Breast epithelium (tissue), 4 donors: ENCODE measurements at regions not wholly inside any gene's neighbourhood (a gene's known extent, or its start where the extent isn't known, plus 50 kb on each side); places are given as distances from the start of the nearest gene placed in this dataset.

ENCODE experiments used
- DNase-seq, 2 donors: peaks; one replicate each; pipeline ENCODE4 v3.0.0-alpha.2; 2019; ENCODE audit warnings: low spot score in 2 of 2
- H3K27ac ChIP-seq, 2 donors: fragments of 200-600 bp; sonication (generic) in 1 of 2; one replicate each; pipeline ENCODE4 v1.5.1; 2016 to 2019; ENCODE audit warnings: mild to moderate bottlenecking in 1 of 2
- H3K27me3 ChIP-seq, 2 donors: fragments of 200-600 bp; sonication (generic) in 1 of 2; one replicate each; pipeline versions ENCODE4 v1.5.1 to v1.6.0; 2017 to 2019; ENCODE audit warnings: control low read depth in 1 of 2, mild to moderate bottlenecking in 1 of 2
- H3K36me3 ChIP-seq: fragments of 200-600 bp; one replicate; pipeline ENCODE4 v1.5.1; 2019
- H3K4me1 ChIP-seq, 2 donors: fragments of 200-600 bp; sonication (generic); one replicate each; pipeline ENCODE4 v1.5.1; 2016 to 2019; ENCODE audit warnings: control low read depth in 1 of 2
- H3K4me3 ChIP-seq, 3 donors: fragments of 200-600 bp; sonication (generic); 1 replicate in 2 of 3; 2 replicates in 1 of 3; pipeline ENCODE4 v1.5.1; 2016 to 2019; ENCODE audit warnings: mild to moderate bottlenecking in 3 of 3, moderate library complexity in 2 of 3
- H3K9me3 ChIP-seq, 2 donors: fragments of 200-600 bp; sonication (generic) in 1 of 2; one replicate each; pipeline ENCODE4 v1.5.1; 2016 to 2019; ENCODE audit warnings: control low read depth in 1 of 2
- POLR2A ChIP-seq: fragments of 450-650 bp; IDR thresholded peaks from one replicate; pipeline ENCODE4 v1.6.1; 2016; ENCODE audit warnings: antibody characterized with exemption, mild to moderate bottlenecking, moderate library complexity
- POLR2AphosphoS5 ChIP-seq, 3 donors: sonication (generic); formaldehyde crosslinking; IDR thresholded peaks; one replicate each; pipeline ENCODE4 v1.6.1; 2017; ENCODE audit warnings: antibody characterized with exemption in 3 of 3
- intact Hi-C: fragments of 100-400 bp; cut with DNase I; formaldehyde crosslinking; loops from one replicate; pipeline ENCODE4 v1.15.1; 2023; ENCODE audit warnings: low total_unique reads
- TF ChIP-seq, protein P1 (sequence below), 3 donors: fragments of 450-650 bp; IDR thresholded peaks; one replicate each; pipeline ENCODE4 v1.5.1; 2016 to 2017; ENCODE audit warnings: antibody characterized with exemption in 3 of 3, mild to moderate bottlenecking in 3 of 3, moderate library complexity in 3 of 3

DNA sequence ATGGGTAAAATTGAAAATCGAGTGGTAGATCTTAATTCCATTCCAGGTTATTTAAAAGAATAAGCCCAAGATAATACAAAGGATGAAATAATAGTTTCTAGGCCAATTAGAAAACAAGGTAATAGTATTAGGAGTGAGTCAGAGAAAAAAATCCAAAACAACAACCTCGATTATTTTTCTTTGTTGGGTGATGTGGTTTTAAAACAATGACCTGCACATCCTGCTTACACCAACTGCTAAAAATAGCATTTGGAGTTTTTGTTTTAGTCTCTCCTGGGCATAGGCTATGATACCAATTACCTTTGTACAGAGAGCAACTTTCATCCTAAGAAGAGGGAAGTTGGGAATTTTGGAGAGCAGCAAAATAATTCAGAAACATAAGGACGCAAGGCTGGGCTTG lies 101.7 kb upstream of the MYO10 start:
- no peak for DNase-seq
- no peaks in the 10 kb centered on the region for H3K4me1 ChIP-seq
- intact Hi-C loops: no loop called here
- H3K9me3 ChIP-seq: no peaks in the 10 kb centered on the region
- no peak overlapping the region for H3K4me3 ChIP-seq
- no peaks in the 10 kb centered on the region for H3K27me3 ChIP-seq
- TF ChIP-seq, protein P1, sequence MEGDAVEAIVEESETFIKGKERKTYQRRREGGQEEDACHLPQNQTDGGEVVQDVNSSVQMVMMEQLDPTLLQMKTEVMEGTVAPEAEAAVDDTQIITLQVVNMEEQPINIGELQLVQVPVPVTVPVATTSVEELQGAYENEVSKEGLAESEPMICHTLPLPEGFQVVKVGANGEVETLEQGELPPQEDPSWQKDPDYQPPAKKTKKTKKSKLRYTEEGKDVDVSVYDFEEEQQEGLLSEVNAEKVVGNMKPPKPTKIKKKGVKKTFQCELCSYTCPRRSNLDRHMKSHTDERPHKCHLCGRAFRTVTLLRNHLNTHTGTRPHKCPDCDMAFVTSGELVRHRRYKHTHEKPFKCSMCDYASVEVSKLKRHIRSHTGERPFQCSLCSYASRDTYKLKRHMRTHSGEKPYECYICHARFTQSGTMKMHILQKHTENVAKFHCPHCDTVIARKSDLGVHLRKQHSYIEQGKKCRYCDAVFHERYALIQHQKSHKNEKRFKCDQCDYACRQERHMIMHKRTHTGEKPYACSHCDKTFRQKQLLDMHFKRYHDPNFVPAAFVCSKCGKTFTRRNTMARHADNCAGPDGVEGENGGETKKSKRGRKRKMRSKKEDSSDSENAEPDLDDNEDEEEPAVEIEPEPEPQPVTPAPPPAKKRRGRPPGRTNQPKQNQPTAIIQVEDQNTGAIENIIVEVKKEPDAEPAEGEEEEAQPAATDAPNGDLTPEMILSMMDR (IDR thresholded peaks at IDR 0.05): no peak
- TF ChIP-seq POLR2A (no peak), POLR2AphosphoS5 (IDR thresholded peaks at IDR 0.05) (no peak)
- no peak overlapping the region for H3K27ac ChIP-seq
- no peaks in the 10 kb centered on the region for H3K36me3 ChIP-seq

DNA sequence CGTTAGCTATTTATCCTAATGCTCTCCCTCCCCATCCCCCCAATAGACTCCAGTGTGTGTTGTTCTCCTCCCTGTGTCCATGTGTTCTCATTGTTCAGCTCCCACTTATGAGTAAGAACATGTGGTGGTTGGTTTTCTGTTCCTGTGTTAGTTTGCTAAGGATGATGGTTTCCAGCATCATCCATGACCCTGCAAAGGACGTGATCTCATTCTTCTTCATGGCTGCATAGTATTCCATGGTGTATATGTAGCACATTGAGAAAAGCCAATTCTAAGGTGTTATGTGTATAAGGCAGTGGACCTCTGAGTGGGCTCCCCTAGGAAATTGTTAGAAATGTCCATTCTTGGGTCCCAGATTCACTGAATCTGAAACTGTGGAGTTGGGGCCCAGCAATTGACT lies 103.1 kb upstream of the MYO10 start:
- DNase-seq: no peak
- TF ChIP-seq POLR2AphosphoS5 (IDR thresholded peaks at IDR 0.05) (no peak), POLR2A (no peak)
- TF ChIP-seq, protein P1 (IDR thresholded peaks at IDR 0.05): no peak
- intact Hi-C loops: no loop called here
- no peak overlapping the region for H3K27ac ChIP-seq
- no peaks in the 10 kb centered on the region for H3K27me3 ChIP-seq
- no peaks in the 10 kb centered on the region for H3K36me3 ChIP-seq
- H3K9me3 ChIP-seq: no peaks in the 10 kb centered on the region
- no peaks in the 10 kb centered on the region for H3K4me1 ChIP-seq
- no peak overlapping the region for H3K4me3 ChIP-seq

DNA sequence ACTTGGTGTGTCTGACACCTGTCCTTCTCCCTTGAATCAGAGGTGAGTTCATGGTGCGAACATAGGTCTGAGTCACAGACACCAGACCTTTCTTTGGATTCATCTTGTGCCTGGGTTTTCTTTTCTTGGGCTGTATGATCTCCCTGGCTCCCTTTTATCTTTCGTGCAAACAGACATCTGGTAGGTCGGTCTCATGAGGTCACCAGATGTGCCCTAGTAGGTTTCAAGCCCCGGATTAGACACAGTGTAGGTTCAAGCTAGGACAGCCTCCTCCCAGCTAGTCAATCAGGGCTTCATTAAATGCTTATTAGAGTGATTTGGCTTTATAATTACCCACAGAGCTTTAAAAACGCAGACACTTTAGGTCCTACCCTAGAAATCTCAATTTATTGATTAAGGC lies 106.0 kb upstream of the MYO10 start:
- H3K27ac ChIP-seq: no peak overlapping the region
- no peak for DNase-seq
- H3K4me1 ChIP-seq: no peaks in the 10 kb centered on the region
- H3K27me3 ChIP-seq: no peaks in the 10 kb centered on the region
- H3K4me3 ChIP-seq: no peak overlapping the region
- intact Hi-C loops: no loop called here
- no peaks in the 10 kb centered on the region for H3K9me3 ChIP-seq
- TF ChIP-seq POLR2AphosphoS5 (IDR thresholded peaks at IDR 0.05) (no peak), POLR2A (no peak)
- TF ChIP-seq, protein P1 (IDR thresholded peaks at IDR 0.05): no peak
- H3K36me3 ChIP-seq: no peaks in the 10 kb centered on the region

DNA sequence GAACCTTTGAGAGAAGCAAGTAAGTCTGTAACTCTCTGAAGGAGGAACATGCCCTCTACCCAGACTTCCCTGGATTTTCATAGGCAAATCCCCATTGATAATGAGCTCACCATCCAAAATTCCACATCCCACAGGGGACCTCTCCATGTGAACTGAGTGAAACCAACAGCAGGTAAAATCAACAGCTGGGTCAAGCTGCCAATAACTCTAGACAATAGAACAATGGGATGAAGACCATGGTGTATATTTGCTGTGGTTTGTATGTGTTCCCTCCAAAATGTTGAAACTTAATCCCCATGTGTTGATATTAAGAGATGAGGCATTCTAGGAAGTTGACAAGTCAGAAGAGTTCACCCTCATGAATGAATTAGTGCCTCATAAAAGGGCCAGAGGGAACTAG lies 110.2 kb upstream of the MYO10 start:
- TF ChIP-seq POLR2A (no peak), POLR2AphosphoS5 (IDR thresholded peaks at IDR 0.05) (no peak)
- TF ChIP-seq, protein P1 (IDR thresholded peaks at IDR 0.05): no peak
- Histone ChIP-seq H3K9me3 (no peaks in the 10 kb centered on the region), H3K27ac (no peak overlapping the region), H3K36me3 (no peaks in the 10 kb centered on the region), H3K27me3 (no peaks in the 10 kb centered on the region), H3K4me1 (no peaks in the 10 kb centered on the region), H3K4me3 (no peak overlapping the region)
- intact Hi-C loops: no loop called here
- DNase-seq: no peak

DNA sequence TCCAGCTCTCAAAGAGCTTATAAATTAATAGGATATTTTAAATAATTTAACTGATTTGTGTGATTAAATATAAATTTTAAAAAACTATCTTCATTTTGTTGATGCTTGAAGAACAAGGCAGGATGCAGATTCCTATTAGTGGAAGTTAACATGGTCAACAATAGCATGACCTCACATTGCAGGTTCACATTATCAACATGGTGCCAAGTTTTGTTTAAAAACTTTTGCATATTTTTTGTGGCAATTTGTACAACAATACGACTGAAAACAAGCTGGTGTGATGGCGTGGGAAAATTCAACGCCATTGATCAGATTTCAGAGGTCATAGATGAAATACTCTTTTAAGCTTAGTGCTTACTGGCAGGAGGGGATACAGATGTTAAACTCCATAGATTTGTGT lies 114.1 kb upstream of the MYO10 start:
- intact Hi-C loops: no loop called here
- no peaks in the 10 kb centered on the region for H3K4me1 ChIP-seq
- H3K27me3 ChIP-seq: no peaks in the 10 kb centered on the region
- no peaks in the 10 kb centered on the region for H3K9me3 ChIP-seq
- no peak overlapping the region for H3K27ac ChIP-seq
- H3K4me3 ChIP-seq: no peak overlapping the region
- no peaks in the 10 kb centered on the region for H3K36me3 ChIP-seq
- no peak for DNase-seq
- TF ChIP-seq POLR2A: no peak
- no peak for TF ChIP-seq POLR2AphosphoS5 (IDR thresholded peaks at IDR 0.05)
- TF ChIP-seq, protein P1 (IDR thresholded peaks at IDR 0.05): no peak
